Left ventricle myocardium inferior (tissue), 1 donor: ENCODE measurements at regions not wholly inside any gene's neighbourhood (a gene's known extent, or its start where the extent isn't known, plus 50 kb on each side); places are given as distances from the start of the nearest gene placed in this dataset.

Experiments used
- DNase-seq: peaks from one replicate; pipeline ENCODE4 v3.0.0-alpha.2; 2020
- H3K27ac ChIP-seq: fragments of 200-600 bp; replicated peaks from 2 replicates; pipeline ENCODE4 v1.8.0; 2021
- H3K27me3 ChIP-seq: fragments of 200-600 bp; 2 replicates; pipeline ENCODE4 v1.8.0; 2021; ENCODE audit warnings: low read depth
- H3K36me3 ChIP-seq: fragments of 200-600 bp; 2 replicates; pipeline ENCODE4 v1.8.0; 2021
- H3K4me1 ChIP-seq: fragments of 200-600 bp; 2 replicates; pipeline ENCODE4 v1.8.0; 2021
- H3K4me3 ChIP-seq: fragments of 200-600 bp; 2 replicates; pipeline ENCODE4 v1.8.0; 2021; ENCODE audit warnings: mild to moderate bottlenecking, moderate library complexity
- H3K9me3 ChIP-seq: fragments of 200-600 bp; replicated peaks from 2 replicates; pipeline ENCODE4 v1.8.0; 2021
- CTCF ChIP-seq: fragments of 200-600 bp; IDR thresholded peaks from 2 replicates; pipeline ENCODE4 v1.8.0; 2021; ENCODE audit warnings: antibody characterized with exemption, mild to moderate bottlenecking, borderline replicate concordance
- intact Hi-C: fragments of 100-400 bp; cut with micrococcal nuclease; formaldehyde crosslinking; loops from one replicate; pipeline ENCODE4 v1.11.0; 2022
- donor health status: DM: no; HTN: yes; CAD: no; lungs with severe emphysema.

GRCh38 chrY:26408671-26409328, 786.9 kb downstream of the CDY1 start:
- no peaks in the 10 kb centered on the region for H3K9me3 ChIP-seq
- no peak for TF ChIP-seq CTCF
- no peaks in the 10 kb centered on the region for H3K4me1 ChIP-seq
- H3K4me3 ChIP-seq, result no peak overlapping the region
- no peaks in the 10 kb centered on the region for H3K27me3 ChIP-seq
- no peak for DNase-seq
- H3K27ac ChIP-seq, result no peak overlapping the region
- H3K36me3 ChIP-seq, result no peaks in the 10 kb centered on the region
- intact Hi-C loops, result no loop called here

GRCh38 chrY:26409329-26409712, 787.4 kb downstream of the CDY1 start:
- no peak for DNase-seq

More at GRCh38 chrY:26409329-26409712, 787.4 kb downstream of the CDY1 start:
- no peak overlapping the region for H3K27ac ChIP-seq
- intact Hi-C loops, result no loop called here
- no peak overlapping the region for H3K4me3 ChIP-seq
- no peaks in the 10 kb centered on the region for H3K4me1 ChIP-seq
- H3K9me3 ChIP-seq, result no peaks in the 10 kb centered on the region
- no peaks in the 10 kb centered on the region for H3K27me3 ChIP-seq
- H3K36me3 ChIP-seq, result no peaks in the 10 kb centered on the region
- TF ChIP-seq CTCF, result no peak
